K562 (cell line): ENCODE measurements at regions not wholly inside any gene's neighbourhood (a gene's known extent, or its start where the extent isn't known, plus 50 kb on each side); places are given as distances from the start of the nearest gene placed in this dataset.

Experiments
- ATAC-seq: fragments of 200-7000 bp; cut with Tn5 transposase; 3 replicates; pipeline ENCODE4 v1.9.1; 2020; ENCODE audit warnings: moderate library complexity
- BruUV-seq: library from RNA; stranded (reverse); fragments of 400-500 nt; replicated peaks from 2 replicates; lab custom pipeline; 2021; lab: Mats Ljungman, UMichigan
- CTCF ChIA-PET: fragments of 300-600 bp; formaldehyde crosslinking; extraction: SDS; loops from one replicate; lab custom pipeline; 2021; ENCODE audit warnings: low intra/inter-chr PET ratio; lab: Yijun Ruan, JAX
- POLR2A ChIA-PET: fragments of 300-600, 350-650 bp; sonication (Branson Sonifier 250); formaldehyde crosslinking; extraction: SDS; loops from one replicate; lab custom pipeline; 2021; ENCODE audit warnings: antibody characterized with exemption, inconsistent platforms; lab: Yijun Ruan, JAX
- DNase-seq, 4 experiments: peaks; one replicate each; pipeline versions ENCODE4 v3.0.0 to v3.0.0-alpha.2; 2011 to 2018; ENCODE audit warnings: low spot score in 3 of 4, mixed read lengths in 3 of 4; ENCODE audit errors: extremely low read depth in 1 of 4
- FAIRE-seq: peaks from 2 replicates; lab custom pipeline; 2011; peaks lifted over from hg19 to GRCh38; lab: Jason Lieb, UNC
- H2AFZ ChIP-seq: 2 replicates; pipeline ENCODE4 v1.6.0; 2011; ENCODE audit warnings: low read depth, low read length, control low read depth, inconsistent platforms
- H3K27ac ChIP-seq: fragments of 200-600 bp; 3 replicates; pipeline ENCODE4 v1.8.0; 2011; ENCODE audit warnings: low read depth, mild to moderate bottlenecking, control low read depth, inconsistent platforms, low read length, moderate library complexity, mixed read lengths; ENCODE audit errors: extremely low read depth
- H3K27me3 ChIP-seq, 2 experiments: fragments of 300-600 bp in 1 of 2; 2 replicates in 1 of 2; 3 replicates in 1 of 2; pipeline versions ENCODE4 v1.6.0 to v1.8.0; 2011; ENCODE audit warnings: inconsistent platforms in 2 of 2, low read length in 2 of 2, mild to moderate bottlenecking in 1 of 2, mixed read lengths in 1 of 2, moderate library complexity in 1 of 2; ENCODE audit not compliant: control insufficient read depth in 2 of 2, insufficient read depth in 2 of 2
- H3K36me3 ChIP-seq: fragments of 300-600 bp; 3 replicates; pipeline ENCODE4 v1.8.0; 2011; ENCODE audit warnings: mild to moderate bottlenecking, low read length, inconsistent platforms; ENCODE audit not compliant: control insufficient read depth, insufficient read depth
- H3K4me1 ChIP-seq, 2 experiments: fragments of 200-600 bp in 1 of 2; replicated peaks in 1 of 2; 2 replicates in 1 of 2; 3 replicates in 1 of 2; pipeline versions ENCODE4 v1.5.1 to v1.8.0; 2011; ENCODE audit warnings: inconsistent platforms in 2 of 2, low read length in 2 of 2, mild to moderate bottlenecking in 1 of 2, mixed read lengths in 1 of 2, moderate library complexity in 1 of 2; ENCODE audit not compliant: control insufficient read depth in 2 of 2, insufficient read depth in 2 of 2
- H3K4me2 ChIP-seq: 2 replicates; pipeline ENCODE4 v1.6.1; 2011; ENCODE audit warnings: low read length, control low read depth, inconsistent platforms, mixed read lengths; ENCODE audit not compliant: insufficient read depth
- H3K4me3 ChIP-seq: fragments of 200-600 bp; sonication (generic), shearing (Covaris generic); 2 replicates; pipeline ENCODE4 v1.5.1; 2016; ENCODE audit warnings: control low read depth, inconsistent platforms
- H3K79me2 ChIP-seq: fragments of 200-600 bp; 3 replicates; pipeline ENCODE4 v1.8.0; 2011; ENCODE audit warnings: low read length, inconsistent platforms; ENCODE audit not compliant: control insufficient read depth, insufficient read depth
- H3K9ac ChIP-seq, 2 experiments: 2 replicates each; pipeline versions ENCODE4 v1.6.0 to v1.6.1; 2011; ENCODE audit warnings: low read depth in 2 of 2, low read length in 2 of 2, control low read depth in 1 of 2, inconsistent platforms in 1 of 2, mild to moderate bottlenecking in 1 of 2, mixed read lengths in 1 of 2; ENCODE audit not compliant: insufficient read depth in 1 of 2
- H3K9me1 ChIP-seq: one replicate; pipeline ENCODE4 v1.6.0; 2011; ENCODE audit warnings: inconsistent platforms, mild to moderate bottlenecking, low read length, moderate library complexity; ENCODE audit not compliant: control insufficient read depth, insufficient read depth
- H3K9me3 ChIP-seq: replicated peaks from 2 replicates; pipeline ENCODE4 v1.5.1; 2011; ENCODE audit warnings: low read depth, low read length, inconsistent platforms; ENCODE audit not compliant: control insufficient read depth, insufficient read depth
- H4K20me1 ChIP-seq: replicated peaks from 2 replicates; pipeline ENCODE4 v1.6.1; 2011; ENCODE audit warnings: low read length, inconsistent platforms, mixed read lengths; ENCODE audit not compliant: control insufficient read depth, insufficient read depth
- ADNP ChIP-seq: fragments of 200-800 bp; sonication (Bioruptor generic); IDR thresholded peaks from 2 replicates; pipeline ENCODE4 v1.6.1; 2016; ENCODE audit warnings: missing genetic modification characterization, missing compliant biosample characterization
- ARHGAP35 ChIP-seq: fragments of 450-650 bp; IDR thresholded peaks from 2 replicates; pipeline ENCODE4 v1.6.1; 2018; ENCODE audit not compliant: partially characterized antibody
- E2F1 ChIP-seq: sonication (generic); formaldehyde crosslinking; IDR thresholded peaks from 2 replicates; pipeline ENCODE4 v1.8.1; 2023; ENCODE audit warnings: mild to moderate bottlenecking, missing genetic modification reagents, moderate library complexity
- HNRNPL ChIP-seq: fragments of 200-400 bp; formaldehyde crosslinking; IDR thresholded peaks from 2 replicates; pipeline ENCODE4 v1.6.1; 2017; ENCODE audit warnings: low read depth, mild to moderate bottlenecking, low read length
- MTA2 ChIP-seq: fragments of 450-650 bp; IDR thresholded peaks from 2 replicates; pipeline ENCODE4 v1.6.1; 2016; ENCODE audit warnings: low read depth
- PBX2 ChIP-seq, 2 experiments: IDR thresholded peaks in 1 of 2; conservative IDR thresholded peaks in 1 of 2; 2 replicates each; pipeline ENCODE4 v1.6.1; 2016; ENCODE audit warnings: low read depth in 2 of 2, mild to moderate bottlenecking in 1 of 2, missing compliant biosample characterization in 1 of 2, missing genetic modification characterization in 1 of 2, moderate library complexity in 1 of 2
- PCBP1 ChIP-seq: fragments of 200-400 bp; formaldehyde crosslinking; IDR thresholded peaks from 2 replicates; pipeline ENCODE4 v1.6.1; 2018; ENCODE audit warnings: mild to moderate bottlenecking, low read depth, low read length; ENCODE audit not compliant: poor library complexity, severe bottlenecking
- RBFOX2 ChIP-seq: fragments of 200-400 bp; formaldehyde crosslinking; IDR thresholded peaks from 2 replicates; pipeline ENCODE4 v1.6.1; 2017; ENCODE audit warnings: low read depth, mild to moderate bottlenecking, low read length, moderate library complexity
- RFX1 ChIP-seq: fragments of 450-650 bp; IDR thresholded peaks from 2 replicates; pipeline ENCODE4 v1.6.1; 2016; ENCODE audit warnings: mild to moderate bottlenecking, moderate library complexity
- SMAD1 ChIP-seq: fragments of 150-350 bp; IDR thresholded peaks from 2 replicates; pipeline ENCODE4 v1.6.1; 2014; ENCODE audit warnings: low read length, low read depth; ENCODE audit not compliant: partially characterized antibody
- SNRNP70 ChIP-seq: fragments of 200-400 bp; formaldehyde crosslinking; optimal IDR thresholded peaks from 2 replicates; pipeline ENCODE3; 2017; ENCODE audit warnings: low read depth, low read length
- TGIF2 ChIP-seq: sonication (generic); formaldehyde crosslinking; IDR thresholded peaks from 2 replicates; pipeline ENCODE4 v1.8.1; 2022; ENCODE audit warnings: mild to moderate bottlenecking, missing genetic modification reagents, moderate library complexity
- ZNF780A ChIP-seq: fragments of 250-450 bp; sonication (Bioruptor Pico); IDR thresholded peaks from 2 replicates; pipeline ENCODE4 v1.5.0; 2021; ENCODE audit warnings: mild to moderate bottlenecking
- ZNF830 ChIP-seq: fragments of 250-450 bp; sonication (Bioruptor Pico); IDR thresholded peaks from 2 replicates; pipeline ENCODE4 v1.5.0; 2021; ENCODE audit warnings: mild to moderate bottlenecking
- WGBS: fragments of 100-300 bp; shearing (Covaris generic); methylation state at CpG from one replicate; pipeline ENCODE4 v1.1.6; 2016; ENCODE audit warnings: low coverage, mixed read lengths; ENCODE audit not compliant: insufficient coverage; ENCODE audit errors: missing lambda C conversion rate; 5-methylcytosine and 5-hydroxymethylcytosine counted together
- in situ Hi-C: fragments of 300-500 bp; cut with MboI; formaldehyde crosslinking; loops from 4 replicates; pipeline ENCODE4 v1.15.0; 2018; ENCODE audit warnings: inconsistent platforms, mixed read lengths
- intact Hi-C: fragments of 100-400 bp; cut with micrococcal nuclease; formaldehyde crosslinking; loops from 2 replicates; pipeline ENCODE4 v1.14.2; 2022

- no TSS peak for BruUV-seq
- in situ Hi-C loops, result no loop called here
- CTCF ChIA-PET, result no interaction called here
- 0% methylated on average over 1 of the region's 1 CpG for WGBS
- H3K4me2 ChIP-seq, result no peak overlapping the region
- H3K27me3 ChIP-seq, result no peaks in the 10 kb centered on the region
- H3K79me2 ChIP-seq, result no peaks in the 10 kb centered on the region
- H3K27ac ChIP-seq, result no peak overlapping the region
- H3K9me3 ChIP-seq, result no peaks in the 10 kb centered on the region
- no peaks in the 10 kb centered on the region for H3K4me1 ChIP-seq
- no peaks in the 10 kb centered on the region for H3K9me1 ChIP-seq
- no peaks in the 10 kb centered on the region for H3K36me3 ChIP-seq
- TF ChIP-seq ARHGAP35, result no peak
- TF ChIP-seq RFX1, result no peak
- TF ChIP-seq ADNP (tag), result no peak
- no peak for TF ChIP-seq ZNF830 (CRISPR knock-in tag)
- TF ChIP-seq, all 486 proteins: peak for 0
- intact Hi-C loops, result no loop called here
- H4K20me1 ChIP-seq, result no peaks in the 10 kb centered on the region
- no peak for DNase-seq
- no peak overlapping the region for H3K4me3 ChIP-seq
- ATAC-seq, result no peak
- no peak for FAIRE-seq
- POLR2A ChIA-PET, result no interaction called here
- H3K9ac ChIP-seq, result no peak overlapping the region
- no peak overlapping the region for H2AFZ ChIP-seq
These were observed 268.7 kb downstream of the MZT1 start for GRCh38 chr13:72458701-72459100.

- Histone ChIP-seq H3K9ac (no peak overlapping the region), H3K9me1 (no peaks in the 10 kb centered on the region), H3K4me2 (no peak overlapping the region), H3K9me3 (no peaks in the 10 kb centered on the region), H3K36me3 (no peaks in the 10 kb centered on the region), H3K4me1 (no peaks in the 10 kb centered on the region), H4K20me1 (no peaks in the 10 kb centered on the region), H2AFZ (no peak overlapping the region), H3K27me3 (no peaks in the 10 kb centered on the region), H3K4me3 (no peak overlapping the region), H3K79me2 (no peaks in the 10 kb centered on the region), H3K27ac (no peak overlapping the region)
- FAIRE-seq (no peak), ATAC-seq (no peak), DNase-seq (no peak)
- 0% methylated on average over 1 of the region's 1 CpG for WGBS
- intact Hi-C loops (no loop called here), in situ Hi-C loops (no loop called here)
- POLR2A ChIA-PET, result no interaction called here
- CTCF ChIA-PET, result no interaction called here
- BruUV-seq, result no TSS peak
- TF ChIP-seq E2F1 (CRISPR knock-in tag) (no peak), ZNF780A (CRISPR knock-in tag) (no peak), MTA2 (no peak), PCBP1 (no peak), PBX2 (CRISPR knock-in tag; IDR thresholded peaks at IDR 0.05; ENCODE audit: low read depth) (no peak), PBX2 (tag; conservative IDR thresholded peaks at IDR 0.05; ENCODE audit: low read depth) (no peak), SMAD1 (no peak), RBFOX2 (no peak), SNRNP70 (no peak), TGIF2 (CRISPR knock-in tag) (no peak), HNRNPL (no peak)
These were observed 270.3 kb downstream of the MZT1 start for GRCh38 chr13:72457151-72457550.
